ENCODE measurements at regions not wholly inside any gene's neighbourhood (a gene's known extent, or its start where the extent isn't known, plus 50 kb on each side); places are given as distances from the start of the nearest gene placed in this dataset.

DNA sequence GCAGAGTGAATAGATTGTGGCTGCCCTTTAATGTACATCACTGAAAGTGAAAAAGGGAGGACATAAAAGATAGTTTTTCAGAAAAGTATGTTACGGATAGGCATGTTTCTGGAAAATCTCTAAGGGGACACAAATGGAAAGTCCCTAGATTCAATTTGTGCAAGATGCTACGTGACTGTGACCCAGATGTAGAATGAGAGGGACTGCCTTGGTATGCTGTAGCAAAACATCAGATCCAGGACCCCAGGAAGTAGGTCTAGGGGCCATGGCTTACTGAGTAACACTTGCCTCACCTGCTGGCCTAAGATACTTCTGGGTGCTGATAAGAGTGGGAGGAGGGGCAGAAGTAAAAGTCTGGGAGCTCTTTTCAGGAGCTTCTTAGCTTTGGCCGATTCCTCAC lies 191.2 kb upstream of the PHYHIPL start:
- TF ChIP-seq EP300 (conservative IDR thresholded peaks at IDR 0.05; ENCODE audit: poor library complexity, severe bottlenecking) (no peak), POLR2AphosphoS5 (IDR thresholded peaks at IDR 0.05) (no peak), TAF1 (IDR thresholded peaks at IDR 0.05; ENCODE audit: low read depth) (no peak), EZH2 (IDR thresholded peaks at IDR 0.05; ENCODE audit: borderline replicate concordance, insufficient read depth, low read length, poor library complexity, severe bottlenecking) (no peak)
- TF ChIP-seq, protein P1, sequence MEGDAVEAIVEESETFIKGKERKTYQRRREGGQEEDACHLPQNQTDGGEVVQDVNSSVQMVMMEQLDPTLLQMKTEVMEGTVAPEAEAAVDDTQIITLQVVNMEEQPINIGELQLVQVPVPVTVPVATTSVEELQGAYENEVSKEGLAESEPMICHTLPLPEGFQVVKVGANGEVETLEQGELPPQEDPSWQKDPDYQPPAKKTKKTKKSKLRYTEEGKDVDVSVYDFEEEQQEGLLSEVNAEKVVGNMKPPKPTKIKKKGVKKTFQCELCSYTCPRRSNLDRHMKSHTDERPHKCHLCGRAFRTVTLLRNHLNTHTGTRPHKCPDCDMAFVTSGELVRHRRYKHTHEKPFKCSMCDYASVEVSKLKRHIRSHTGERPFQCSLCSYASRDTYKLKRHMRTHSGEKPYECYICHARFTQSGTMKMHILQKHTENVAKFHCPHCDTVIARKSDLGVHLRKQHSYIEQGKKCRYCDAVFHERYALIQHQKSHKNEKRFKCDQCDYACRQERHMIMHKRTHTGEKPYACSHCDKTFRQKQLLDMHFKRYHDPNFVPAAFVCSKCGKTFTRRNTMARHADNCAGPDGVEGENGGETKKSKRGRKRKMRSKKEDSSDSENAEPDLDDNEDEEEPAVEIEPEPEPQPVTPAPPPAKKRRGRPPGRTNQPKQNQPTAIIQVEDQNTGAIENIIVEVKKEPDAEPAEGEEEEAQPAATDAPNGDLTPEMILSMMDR (IDR thresholded peaks at IDR 0.05; ENCODE audit: poor library complexity, severe bottlenecking), result no peak
